ENCODE measurements at regions not wholly inside any gene's neighbourhood (a gene's known extent, or its start where the extent isn't known, plus 50 kb on each side); places are given as distances from the start of the nearest gene placed in this dataset.

- DNase-seq (no peak), ATAC-seq (ENCODE audit: low read depth in 2 of 2) (no peak)
- Mint-ChIP-seq H3K27me3 (peaks cover 0 to 4% (median 0%) of the 10 kb centered on the region in 3 donors), H3K36me3 (no peaks in the 10 kb centered on the region), H3K4me1 (no peaks in the 10 kb centered on the region), H3K4me3 (no peak overlapping the region), H3K27ac (no peak overlapping the region), H3K9me3 (peaks cover 0 to 6% (median 0%) of the 10 kb centered on the region in 7 donors)
These were observed 266.3 kb upstream of the NSMCE3 start for GRCh38 chr15:29535952-29536351.

- DNase-seq (no peak), ATAC-seq (ENCODE audit: low read depth in 2 of 2) (no peak)
- Mint-ChIP-seq H3K27me3 (peaks cover 0 to 4% (median 0%) of the 10 kb centered on the region in 3 donors), H3K27ac (no peak overlapping the region), H3K36me3 (no peaks in the 10 kb centered on the region), H3K4me3 (no peak overlapping the region), H3K4me1 (no peaks in the 10 kb centered on the region), H3K9me3 (peaks cover 0 to 4% (median 0%) of the 10 kb centered on the region in 7 donors)
These were observed 264.8 kb upstream of the NSMCE3 start for GRCh38 chr15:29534378-29534777.

GRCh38 chr15:29533647-29534046, 264.0 kb upstream of the NSMCE3 start:
- Mint-ChIP-seq H3K27ac (no peak overlapping the region), H3K27me3 (peaks cover 0 to 4% (median 3%) of the 10 kb centered on the region in 3 donors), H3K36me3 (no peaks in the 10 kb centered on the region), H3K4me1 (no peaks in the 10 kb centered on the region), H3K9me3 (peaks cover 0 to 4% (median 0%) of the 10 kb centered on the region in 7 donors), H3K4me3 (no peak overlapping the region)
- DNase-seq (no peak), ATAC-seq (ENCODE audit: low read depth in 2 of 2) (no peak)

- ATAC-seq (ENCODE audit: low read depth in 2 of 2) (no peak), DNase-seq (no peak)
- peaks cover 0 to 8% (median 0%) of the 10 kb centered on the region in 3 donors for H3K27me3 Mint-ChIP-seq
- H3K9me3 Mint-ChIP-seq: peaks cover 0 to 3% (median 0%) of the 10 kb centered on the region in 7 donors
- no peaks in the 10 kb centered on the region for H3K36me3 Mint-ChIP-seq
- H3K4me3 Mint-ChIP-seq: no peak overlapping the region
- H3K27ac Mint-ChIP-seq: no peak overlapping the region
- no peaks in the 10 kb centered on the region for H3K4me1 Mint-ChIP-seq
These were observed 262.7 kb upstream of the NSMCE3 start for GRCh38 chr15:29532296-29532695.

- no peaks in the 10 kb centered on the region for H3K4me1 Mint-ChIP-seq
- no peaks in the 10 kb centered on the region for H3K36me3 Mint-ChIP-seq
- DNase-seq (no peak), ATAC-seq (ENCODE audit: low read depth in 2 of 2) (no peak)
- no peak overlapping the region for H3K27ac Mint-ChIP-seq
- H3K4me3 Mint-ChIP-seq: no peak overlapping the region
- peaks cover 0 to 8% (median 0%) of the 10 kb centered on the region in 3 donors for H3K27me3 Mint-ChIP-seq
- H3K9me3 Mint-ChIP-seq: peaks cover 0 to 7% (median 2%) of the 10 kb centered on the region in 7 donors
These were observed 261.3 kb upstream of the NSMCE3 start for GRCh38 chr15:29530966-29531365.

GRCh38 chr15:29529043-29529442, 259.4 kb upstream of the NSMCE3 start:
- DNase-seq (no peak), ATAC-seq (ENCODE audit: low read depth in 2 of 2) (no peak)
- Mint-ChIP-seq H3K9me3 (peaks cover 0 to 7% (median 2%) of the 10 kb centered on the region in 7 donors), H3K4me1 (no peaks in the 10 kb centered on the region), H3K4me3 (no peak overlapping the region), H3K27me3 (peaks cover 0 to 8% (median 4%) of the 10 kb centered on the region in 3 donors), H3K27ac (no peak overlapping the region), H3K36me3 (no peaks in the 10 kb centered on the region)

GRCh38 chr15:29528276-29528675, 258.7 kb upstream of the NSMCE3 start:
- no peak for DNase-seq
- peaks cover 0 to 7% (median 2%) of the 10 kb centered on the region in 7 donors for H3K9me3 Mint-ChIP-seq
- peaks cover 0 to 8% (median 4%) of the 10 kb centered on the region in 3 donors for H3K27me3 Mint-ChIP-seq

GRCh38 chr15:29526802-29527201, 257.2 kb upstream of the NSMCE3 start:
- DNase-seq (no peak), ATAC-seq (ENCODE audit: low read depth in 2 of 2) (no peak)
- no peak overlapping the region for H3K4me3 Mint-ChIP-seq
- peaks cover 0 to 8% (median 4%) of the 10 kb centered on the region in 3 donors for H3K27me3 Mint-ChIP-seq
- peak overlapping the region in 1 of 6 donors; percentile 82 for H3K27ac Mint-ChIP-seq
- peaks cover 0 to 7% (median 2%) of the 10 kb centered on the region in 7 donors for H3K9me3 Mint-ChIP-seq
- no peaks in the 10 kb centered on the region for H3K4me1 Mint-ChIP-seq
- no peaks in the 10 kb centered on the region for H3K36me3 Mint-ChIP-seq

More at GRCh38 chr15:29528276-29528675, 258.7 kb upstream of the NSMCE3 start:
- H3K4me3 Mint-ChIP-seq: no peak overlapping the region
- no peaks in the 10 kb centered on the region for H3K4me1 Mint-ChIP-seq
- H3K27ac Mint-ChIP-seq: no peak overlapping the region
- no peak for ATAC-seq (ENCODE audit: low read depth in 2 of 2)
- H3K36me3 Mint-ChIP-seq: no peaks in the 10 kb centered on the region

GRCh38 chr15:29522373-29523276, 253.0 kb upstream of the NSMCE3 start:
- no peak overlapping the region for H3K27ac Mint-ChIP-seq
- no peaks in the 10 kb centered on the region for H3K4me1 Mint-ChIP-seq
- DNase-seq (no peak), ATAC-seq (ENCODE audit: low read depth in 2 of 2) (no peak)
- H3K9me3 Mint-ChIP-seq: peaks cover 6 to 26% (median 19%) of the 10 kb centered on the region in 7 donors
- no peak overlapping the region for H3K4me3 Mint-ChIP-seq
- no peaks in the 10 kb centered on the region for H3K36me3 Mint-ChIP-seq
- H3K27me3 Mint-ChIP-seq: peaks cover 0 to 4% (median 3%) of the 10 kb centered on the region in 3 donors

- H3K9me3 Mint-ChIP-seq: peaks cover 5 to 26% (median 17%) of the 10 kb centered on the region in 7 donors
- no peak for ATAC-seq (ENCODE audit: low read depth in 2 of 2)
- no peak for DNase-seq
- H3K27ac Mint-ChIP-seq: no peak overlapping the region
- H3K36me3 Mint-ChIP-seq: no peaks in the 10 kb centered on the region
- H3K4me1 Mint-ChIP-seq: no peaks in the 10 kb centered on the region
- H3K27me3 Mint-ChIP-seq: peaks cover 0 to 3% (median 0%) of the 10 kb centered on the region in 3 donors
- H3K4me3 Mint-ChIP-seq: no peak overlapping the region
These were observed 248.8 kb upstream of the NSMCE3 start for GRCh38 chr15:29518442-29518841.

GRCh38 chr15:29517829-29518228, 248.2 kb upstream of the NSMCE3 start:
- Mint-ChIP-seq H3K27ac (no peak overlapping the region), H3K4me3 (no peak overlapping the region), H3K27me3 (peaks cover 0 to 3% (median 0%) of the 10 kb centered on the region in 3 donors), H3K4me1 (no peaks in the 10 kb centered on the region), H3K36me3 (no peaks in the 10 kb centered on the region), H3K9me3 (peaks cover 5 to 26% (median 17%) of the 10 kb centered on the region in 7 donors)
- DNase-seq: no peak
- no peak for ATAC-seq (ENCODE audit: low read depth in 2 of 2)

- H3K27me3 Mint-ChIP-seq: peaks cover 0 to 3% (median 0%) of the 10 kb centered on the region in 3 donors
- no peak overlapping the region for H3K4me3 Mint-ChIP-seq
These were observed 247.3 kb upstream of the NSMCE3 start for GRCh38 chr15:29516929-29517328.

GRCh38 chr15:29514926-29515325, 245.3 kb upstream of the NSMCE3 start:
- Mint-ChIP-seq H3K4me3 (peak overlapping the region in 1 of 8 donors; percentile 2), H3K27me3 (peaks cover 0 to 3% (median 0%) of the 10 kb centered on the region in 3 donors), H3K27ac (peak overlapping the region in 1 of 6 donors; percentile 14), H3K4me1 (no peaks in the 10 kb centered on the region), H3K36me3 (no peaks in the 10 kb centered on the region), H3K9me3 (peaks cover 5 to 32% (median 19%) of the 10 kb centered on the region in 7 donors)
- DNase-seq: no peak
- ATAC-seq (ENCODE audit: low read depth in 2 of 2): no peak

More at GRCh38 chr15:29516929-29517328, 247.3 kb upstream of the NSMCE3 start:
- H3K27ac Mint-ChIP-seq: peak overlapping the region in 1 of 6 donors; percentile 83
- ATAC-seq (ENCODE audit: low read depth in 2 of 2): no peak
- DNase-seq: no peak
- H3K9me3 Mint-ChIP-seq: peaks cover 5 to 26% (median 17%) of the 10 kb centered on the region in 7 donors
- H3K4me1 Mint-ChIP-seq: no peaks in the 10 kb centered on the region
- no peaks in the 10 kb centered on the region for H3K36me3 Mint-ChIP-seq

GRCh38 chr15:29511663-29512062, 242.0 kb upstream of the NSMCE3 start:
- H3K9me3 Mint-ChIP-seq: peaks cover 0 to 30% (median 17%) of the 10 kb centered on the region in 7 donors
- ATAC-seq (ENCODE audit: low read depth in 2 of 2) (no peak), DNase-seq (no peak)
- H3K27me3 Mint-ChIP-seq: no peaks in the 10 kb centered on the region
- no peak overlapping the region for H3K4me3 Mint-ChIP-seq
- no peak overlapping the region for H3K27ac Mint-ChIP-seq
- no peaks in the 10 kb centered on the region for H3K4me1 Mint-ChIP-seq
- H3K36me3 Mint-ChIP-seq: no peaks in the 10 kb centered on the region
